ENCODE measurements at regions not wholly inside any gene's neighbourhood (a gene's known extent, or its start where the extent isn't known, plus 50 kb on each side); places are given as distances from the start of the nearest gene placed in this dataset.

DNA sequence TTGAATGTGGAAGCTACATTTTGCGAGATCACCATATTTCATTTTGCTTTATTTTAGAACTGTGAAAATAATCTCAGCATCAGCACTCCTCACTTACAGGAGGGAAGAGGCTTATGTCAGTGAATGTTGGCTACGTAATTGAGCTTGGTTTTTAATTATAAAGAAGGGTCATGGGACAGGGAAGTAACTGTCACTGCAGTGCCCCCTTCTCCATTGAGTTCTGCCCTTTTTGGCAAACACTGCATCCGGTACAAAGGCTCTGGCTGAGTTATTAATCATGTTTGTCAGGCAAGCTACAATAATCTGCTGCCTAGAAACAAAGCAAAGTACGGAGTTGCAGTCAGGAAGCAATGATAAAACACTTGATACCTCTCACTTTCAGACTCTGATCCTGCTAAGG is 546.7 kb downstream of the SNAPC1 start:
- TF ChIP-seq, protein P1, sequence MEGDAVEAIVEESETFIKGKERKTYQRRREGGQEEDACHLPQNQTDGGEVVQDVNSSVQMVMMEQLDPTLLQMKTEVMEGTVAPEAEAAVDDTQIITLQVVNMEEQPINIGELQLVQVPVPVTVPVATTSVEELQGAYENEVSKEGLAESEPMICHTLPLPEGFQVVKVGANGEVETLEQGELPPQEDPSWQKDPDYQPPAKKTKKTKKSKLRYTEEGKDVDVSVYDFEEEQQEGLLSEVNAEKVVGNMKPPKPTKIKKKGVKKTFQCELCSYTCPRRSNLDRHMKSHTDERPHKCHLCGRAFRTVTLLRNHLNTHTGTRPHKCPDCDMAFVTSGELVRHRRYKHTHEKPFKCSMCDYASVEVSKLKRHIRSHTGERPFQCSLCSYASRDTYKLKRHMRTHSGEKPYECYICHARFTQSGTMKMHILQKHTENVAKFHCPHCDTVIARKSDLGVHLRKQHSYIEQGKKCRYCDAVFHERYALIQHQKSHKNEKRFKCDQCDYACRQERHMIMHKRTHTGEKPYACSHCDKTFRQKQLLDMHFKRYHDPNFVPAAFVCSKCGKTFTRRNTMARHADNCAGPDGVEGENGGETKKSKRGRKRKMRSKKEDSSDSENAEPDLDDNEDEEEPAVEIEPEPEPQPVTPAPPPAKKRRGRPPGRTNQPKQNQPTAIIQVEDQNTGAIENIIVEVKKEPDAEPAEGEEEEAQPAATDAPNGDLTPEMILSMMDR (IDR thresholded peaks at IDR 0.05): no peak
- TF ChIP-seq ZFX (IDR thresholded peaks at IDR 0.05; ENCODE audit: borderline replicate concordance): no peak

All from 22Rv1 (cell line).